ENCODE measurements at regions not wholly inside any gene's neighbourhood (a gene's known extent, or its start where the extent isn't known, plus 50 kb on each side); places are given as distances from the start of the nearest gene placed in this dataset.

- no peak for TF ChIP-seq POLR2AphosphoS5 (IDR thresholded peaks at IDR 0.05)
- TF ChIP-seq EP300 (IDR thresholded peaks at IDR 0.05), result no peak
Observed at GRCh38 chr4:74873545-74874301, 59.2 kb upstream of the PARM1 start.
